Kasumi-1 (cell line): ENCODE measurements at regions not wholly inside any gene's neighbourhood (a gene's known extent, or its start where the extent isn't known, plus 50 kb on each side); places are given as distances from the start of the nearest gene placed in this dataset.
"Not testable (repeated sequence)": the region's sequence is repeated elsewhere in the genome, so short reads cannot be mapped to it uniquely, and the experiment has no call there.

Experiments
- DNase-seq, 2 experiments: peaks; one replicate each; lab custom pipeline; 2025; lab: John Stamatoyannopoulos, UW

- not testable (repeated sequence) for DNase-seq
Measured at GRCh38 chr5:21483790-21484497, 1369.2 kb downstream of the CDH12 start.

- not testable (repeated sequence) for DNase-seq
Measured at GRCh38 chr5:21482983-21483650, 1370.0 kb downstream of the CDH12 start.

GRCh38 chr5:21482522-21482921, 1370.6 kb downstream of the CDH12 start:
- not testable (repeated sequence) for DNase-seq

DNA sequence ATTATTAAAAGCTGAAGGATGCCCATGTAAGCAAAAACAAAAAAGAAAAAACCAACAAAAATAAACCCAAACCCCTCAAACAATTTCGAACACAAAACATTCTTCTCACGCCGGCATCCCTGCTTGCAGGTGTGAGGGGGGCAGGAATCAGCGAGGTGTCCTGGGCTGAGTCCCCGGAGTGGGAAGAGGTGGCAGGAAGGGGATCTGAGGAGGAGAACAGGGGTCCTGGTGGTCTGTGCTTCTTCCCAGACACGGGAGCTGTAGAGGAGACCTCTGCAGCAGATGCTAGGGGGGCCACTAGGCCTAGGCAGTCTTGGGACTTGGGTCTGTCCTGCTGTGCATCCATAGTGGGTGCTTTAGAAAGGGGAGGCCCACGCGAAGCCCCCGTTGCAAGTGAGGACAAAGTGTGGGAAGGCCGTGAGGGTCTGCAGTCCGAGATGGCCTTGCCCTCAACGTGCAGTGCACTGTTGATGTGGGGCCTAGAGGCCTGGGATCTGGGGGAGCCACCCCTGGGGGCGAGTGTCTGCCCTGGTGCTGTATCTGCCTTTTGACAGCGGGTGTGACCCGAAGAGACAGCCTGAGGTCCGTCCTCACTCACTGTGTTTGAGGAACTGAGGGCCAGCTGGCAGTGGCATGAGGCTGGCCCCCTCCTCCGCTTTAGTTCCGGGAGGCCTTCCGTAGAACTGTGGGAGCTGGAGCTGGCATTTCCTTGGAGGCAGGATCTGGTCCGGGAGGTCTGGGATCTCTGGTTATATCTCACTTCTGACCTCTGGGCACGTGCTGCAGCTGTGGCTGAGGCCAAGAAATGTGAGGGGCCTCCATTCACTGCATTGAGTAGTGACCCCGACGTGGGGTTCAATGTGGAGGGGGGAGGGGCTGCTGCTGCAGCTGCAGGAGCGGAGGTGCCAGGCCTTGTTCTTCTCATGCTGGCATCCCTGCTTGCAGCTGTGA, 1371.5 kb downstream of the CDH12 start:
- not testable (repeated sequence) for DNase-seq

GRCh38 chr5:21480054-21480453, 1373.1 kb downstream of the CDH12 start:
- not testable (repeated sequence) for DNase-seq

DNA sequence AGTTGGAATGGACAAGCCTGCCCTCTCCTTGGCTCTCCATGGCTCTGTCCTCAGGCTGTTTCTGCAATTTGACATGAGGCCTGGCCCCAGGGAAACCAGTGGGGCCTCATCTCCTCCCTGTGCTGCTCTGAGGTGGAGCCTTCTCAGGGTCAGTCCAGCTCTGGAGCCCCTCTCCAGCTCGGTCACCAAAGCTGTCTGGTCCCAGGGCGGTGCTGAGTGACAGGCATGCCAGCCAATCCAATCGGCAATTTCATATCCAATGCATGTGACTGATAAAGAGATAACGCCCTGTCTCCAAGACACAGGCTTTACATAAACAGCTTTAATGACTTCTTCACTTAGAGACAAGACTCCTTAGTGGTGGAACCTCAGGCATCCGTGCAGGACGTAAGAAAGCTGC, 1379.2 kb downstream of the CDH12 start:
- not testable (repeated sequence) for DNase-seq

GRCh38 chr5:21473436-21473835, 1379.7 kb downstream of the CDH12 start:
- DNase-seq = not testable (repeated sequence)

- not testable (repeated sequence) for DNase-seq
Measured at GRCh38 chr5:21471691-21472090, 1381.5 kb downstream of the CDH12 start.

DNA sequence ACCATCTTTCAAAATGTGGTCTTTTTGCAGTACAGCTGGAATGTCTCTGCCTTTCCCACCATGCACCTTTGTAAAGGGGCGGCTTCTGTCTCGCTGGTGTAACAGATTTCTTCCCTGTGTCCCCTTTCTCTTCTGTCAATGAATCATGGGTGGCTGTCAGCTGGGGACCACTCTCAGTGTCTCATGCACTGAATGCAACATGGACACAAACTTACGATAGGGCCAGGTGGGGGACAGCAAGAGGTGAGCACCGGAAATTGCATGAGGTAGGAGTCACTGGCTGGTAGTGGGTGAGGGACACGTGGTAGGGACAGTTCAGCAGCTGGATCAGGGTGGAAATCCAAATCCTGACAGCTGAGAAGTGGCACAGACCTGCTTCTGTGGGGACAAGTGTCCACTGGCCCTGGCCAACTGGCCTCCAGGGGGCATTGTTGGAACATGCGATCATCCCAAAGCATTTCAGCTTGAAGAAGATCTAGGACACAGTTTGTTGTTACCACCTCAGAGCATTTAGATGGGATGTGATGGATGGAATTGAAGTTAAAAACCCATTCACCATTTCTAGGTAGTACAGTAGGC, 1383.5 kb downstream of the CDH12 start:
- not testable (repeated sequence) for DNase-seq

DNA sequence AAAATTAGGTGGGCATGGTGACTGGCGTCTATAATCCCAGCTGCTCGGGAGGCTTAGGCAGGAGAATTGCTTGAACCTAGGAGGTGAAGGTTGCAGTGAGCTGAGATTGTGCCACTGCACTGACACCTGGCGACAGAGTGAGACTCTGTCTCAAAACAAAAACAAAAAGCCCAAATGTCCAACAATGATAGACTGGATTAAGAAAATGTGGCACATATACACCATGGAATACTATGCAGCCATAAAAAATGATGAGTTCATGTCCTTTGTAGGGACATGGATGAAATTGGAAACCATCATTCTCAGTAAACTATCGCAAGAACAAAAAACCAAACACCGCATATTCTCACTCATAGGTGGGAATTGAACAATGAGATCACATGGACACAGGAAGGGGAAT, 1385.6 kb downstream of the CDH12 start:
- not testable (repeated sequence) for DNase-seq

DNA sequence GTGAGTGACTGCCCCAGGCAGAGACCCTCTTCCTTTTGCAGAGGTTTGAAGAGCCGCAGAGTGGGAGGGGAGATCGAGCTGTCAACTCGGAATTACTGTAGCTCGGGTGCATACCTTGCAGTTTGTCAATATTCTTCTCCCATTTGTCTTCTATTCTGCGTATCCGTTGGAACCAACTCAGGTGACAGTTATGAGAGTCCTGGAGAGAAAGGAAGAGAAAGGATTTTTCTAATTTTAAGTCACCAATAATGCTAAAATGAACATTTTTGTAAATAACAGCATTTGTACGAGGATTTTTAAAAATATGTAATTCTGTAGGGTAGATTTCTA, 1393.4 kb downstream of the CDH12 start:
- DNase-seq = not testable (repeated sequence)

- DNase-seq = no peak
Measured at GRCh38 chr5:21452449-21452848, 1400.7 kb downstream of the CDH12 start.

- DNase-seq = no peak
Measured at GRCh38 chr5:21432646-21433045, 1420.5 kb downstream of the CDH12 start.

DNA sequence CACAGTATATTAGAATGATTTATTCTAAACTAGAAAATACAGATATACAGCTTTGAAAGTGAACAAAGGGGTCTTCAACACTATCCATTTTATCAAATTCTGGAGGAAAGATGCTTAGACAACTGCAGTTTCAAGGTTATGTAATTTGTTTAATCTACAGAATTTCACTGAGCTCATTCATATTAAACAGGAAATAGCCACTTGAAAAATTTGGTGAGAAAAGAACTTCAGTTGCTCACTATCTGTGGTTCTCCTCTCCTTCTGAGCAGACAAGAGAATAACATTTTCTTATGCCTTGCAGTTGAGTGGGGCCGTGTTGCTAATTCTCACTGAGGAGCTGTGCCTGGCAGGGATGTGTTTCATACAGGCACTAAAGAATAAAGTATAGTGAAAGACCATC, 1428.2 kb downstream of the CDH12 start:
- DNase-seq = no peak

- DNase-seq = no peak
Measured at GRCh38 chr5:21419383-21419782, 1431.4 kb upstream of the CDH18 start.

- not testable (repeated sequence) for DNase-seq
Measured at GRCh38 chr5:21402089-21402488, 1414.1 kb upstream of the CDH18 start.

- no peak for DNase-seq
Measured at GRCh38 chr5:21398511-21398910, 1410.5 kb upstream of the CDH18 start.

- no peak for DNase-seq
Measured at GRCh38 chr5:21397693-21398092, 1409.7 kb upstream of the CDH18 start.

DNA sequence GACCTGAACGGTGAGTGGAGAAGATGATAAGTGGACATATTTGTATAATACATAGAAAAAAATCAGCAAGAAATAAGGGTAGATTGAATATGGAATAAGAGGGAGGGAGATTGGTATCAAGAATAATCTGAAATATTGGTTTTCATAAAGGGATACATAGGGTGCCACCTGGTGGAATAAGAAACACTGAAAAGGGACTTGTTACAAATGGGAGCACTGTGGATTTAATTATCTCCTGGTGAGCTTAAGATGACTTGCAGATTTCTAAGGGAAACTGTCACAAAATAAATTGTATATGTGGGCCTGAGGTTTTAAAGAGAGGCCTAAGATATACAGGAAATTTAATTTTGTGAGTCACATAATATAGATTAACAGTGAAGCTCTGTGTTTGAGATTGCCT, 1403.5 kb upstream of the CDH18 start:
- peak; percentile 73 to 81 for DNase-seq

- DNase-seq = not testable (repeated sequence)
Measured at GRCh38 chr5:21360754-21361153, 1372.8 kb upstream of the CDH18 start.

- DNase-seq = not testable (repeated sequence)
Measured at GRCh38 chr5:21341948-21342261, 1353.9 kb upstream of the CDH18 start.
